Stimulated activated naive CD8-positive, alpha-beta T cell treated with anti-CD3 and anti-CD28 coated beads, Interleukin-15, Interleukin-2, amounts not matched to agents 100 U/mL and 50 U/mL, for 24 hours (primary cell): ENCODE measurements at regions not wholly inside any gene's neighbourhood (a gene's known extent, or its start where the extent isn't known, plus 50 kb on each side); places are given as distances from the start of the nearest gene placed in this dataset.
"Not testable (repeated sequence)": the region's sequence is repeated elsewhere in the genome, so short reads cannot be mapped to it uniquely, and the experiment has no call there.

Experiments used
- ATAC-seq: fragments of 150-1000 bp; cut with Tn5 transposase; one replicate; pipeline ENCODE4 v1.10.0; 2021
- DNase-seq: peaks from one replicate; pipeline ENCODE4 v3.0.0; 2021

GRCh38 chr3:187852842-187853730, 107.8 kb upstream of the BCL6 start:
- ATAC-seq (peak; percentile 71), DNase-seq (no peak)

GRCh38 chr3:187855131-187855530, 109.9 kb upstream of the BCL6 start:
- ATAC-seq: no peak
- no peak for DNase-seq

GRCh38 chr3:187856555-187856954, 111.3 kb upstream of the BCL6 start:
- no peak for ATAC-seq
- no peak for DNase-seq

- DNase-seq: no peak
- ATAC-seq: no peak
Measured at GRCh38 chr3:187858041-187858440, 112.8 kb upstream of the BCL6 start.

- no peak for DNase-seq
Measured at GRCh38 chr3:187858711-187859110, 113.4 kb upstream of the BCL6 start.

GRCh38 chr3:187862701-187863277, 117.5 kb upstream of the BCL6 start:
- not testable (repeated sequence) for ATAC-seq, DNase-seq

More at GRCh38 chr3:187858711-187859110, 113.4 kb upstream of the BCL6 start:
- ATAC-seq: no peak

- ATAC-seq (peak; percentile 86), DNase-seq (peak; percentile 27)
Measured at GRCh38 chr3:187870360-187871203, 125.3 kb upstream of the BCL6 start.

- no peak for ATAC-seq
- DNase-seq: no peak
Measured at GRCh38 chr3:187871204-187871591, 125.9 kb upstream of the BCL6 start.

- DNase-seq (no peak), ATAC-seq (no peak)
Measured at GRCh38 chr3:187871848-187872247, 126.6 kb upstream of the BCL6 start.

GRCh38 chr3:187873843-187874242, 128.6 kb upstream of the BCL6 start:
- DNase-seq: no peak
- no peak for ATAC-seq

GRCh38 chr3:187875863-187876262, 130.6 kb upstream of the BCL6 start:
- ATAC-seq (no peak), DNase-seq (no peak)

- ATAC-seq: no peak
- no peak for DNase-seq
Measured at GRCh38 chr3:187878772-187879518, 133.7 kb upstream of the BCL6 start.

GRCh38 chr3:187880441-187880840, 135.2 kb upstream of the BCL6 start:
- DNase-seq: no peak
- ATAC-seq: no peak

GRCh38 chr3:187880851-187881250, 135.6 kb upstream of the BCL6 start:
- ATAC-seq: no peak
- DNase-seq: no peak

GRCh38 chr3:187888701-187889100, 143.4 kb upstream of the BCL6 start:
- ATAC-seq (no peak), DNase-seq (no peak)

- DNase-seq (no peak), ATAC-seq (no peak)
Measured at GRCh38 chr3:187889106-187889505, 143.8 kb upstream of the BCL6 start.

GRCh38 chr3:187889601-187890404, 144.5 kb upstream of the BCL6 start:
- no peak for ATAC-seq
- DNase-seq: no peak

- not testable (repeated sequence) for DNase-seq, ATAC-seq
Measured at GRCh38 chr3:187890405-187890752, 145.1 kb upstream of the BCL6 start.

GRCh38 chr3:187896646-187897045, 151.4 kb upstream of the BCL6 start:
- ATAC-seq: no peak

GRCh38 chr3:187899246-187899645, 154.0 kb upstream of the BCL6 start:
- no peak for DNase-seq
- no peak for ATAC-seq

More at GRCh38 chr3:187896646-187897045, 151.4 kb upstream of the BCL6 start:
- no peak for DNase-seq
